Neural cell (in vitro differentiated cells): ENCODE measurements at regions not wholly inside any gene's neighbourhood (a gene's known extent, or its start where the extent isn't known, plus 50 kb on each side); places are given as distances from the start of the nearest gene placed in this dataset.

Source experiments
- H2AFZ ChIP-seq: fragments of 200-600, 300-800 bp; sonication (generic), shearing (Covaris generic); 2 replicates; pipeline ENCODE4 v1.6.0; 2014; ENCODE audit warnings: low read depth, mild to moderate bottlenecking, antibody characterized with exemption, low read length, moderate library complexity
- H3F3A ChIP-seq: fragments of 200-600 bp; shearing (Covaris generic); 2 replicates; pipeline ENCODE4 v1.6.1; 2016; ENCODE audit warnings: mild to moderate bottlenecking, moderate library complexity, mixed read lengths, antibody characterized with exemption, low read length; ENCODE audit not compliant: insufficient read depth, poor library complexity, severe bottlenecking
- H3K27ac ChIP-seq: fragments of 200-600, 300-800 bp; sonication (generic), shearing (Covaris generic); 2 replicates; pipeline ENCODE4 v1.5.1; 2014; ENCODE audit warnings: mild to moderate bottlenecking, low read length, moderate library complexity
- H3K27me3 ChIP-seq: fragments of 300-800, 200-600 bp; sonication (generic), shearing (Covaris generic); 2 replicates; pipeline ENCODE4 v1.6.0; 2014; ENCODE audit warnings: mild to moderate bottlenecking, low read depth, low read length, moderate library complexity; ENCODE audit not compliant: insufficient read depth
- H3K36me3 ChIP-seq: fragments of 300-800, 200-600 bp; sonication (generic), shearing (Covaris generic); 2 replicates; pipeline ENCODE4 v1.5.1; 2014; ENCODE audit warnings: mild to moderate bottlenecking, antibody characterized with exemption, low read length, moderate library complexity; ENCODE audit not compliant: insufficient read depth
- H3K4me2 ChIP-seq: fragments of 300-800, 200-600 bp; sonication (generic), shearing (Covaris generic); 2 replicates; pipeline ENCODE4 v1.6.0; 2014; ENCODE audit warnings: mild to moderate bottlenecking, low read length
- H3K4me3 ChIP-seq: fragments of 300-800, 200-600 bp; sonication (generic), shearing (Covaris generic); 2 replicates; pipeline ENCODE4 v1.5.1; 2014; ENCODE audit warnings: mild to moderate bottlenecking, low read length, moderate library complexity
- H3K79me2 ChIP-seq: fragments of 200-600 bp; shearing (Covaris generic); replicated peaks from 2 replicates; pipeline ENCODE4 v1.6.0; 2014; ENCODE audit warnings: mild to moderate bottlenecking, low read length, moderate library complexity; ENCODE audit not compliant: insufficient read depth
- H3K9ac ChIP-seq: fragments of 300-800, 200-600 bp; sonication (generic), shearing (Covaris generic); 2 replicates; pipeline ENCODE4 v1.6.1; 2016; ENCODE audit warnings: mild to moderate bottlenecking, low read length, mixed read lengths
- H3K9me2 ChIP-seq: fragments of 200-600 bp; shearing (Covaris generic); 2 replicates; pipeline ENCODE4 v1.6.1; 2016; ENCODE audit warnings: mild to moderate bottlenecking, low read length, mixed read lengths; ENCODE audit not compliant: insufficient read depth
- H3K9me3 ChIP-seq: fragments of 200-600, 300-800 bp; sonication (generic), shearing (Covaris generic); 2 replicates; pipeline ENCODE4 v1.6.1; 2016; ENCODE audit warnings: mild to moderate bottlenecking, mixed run types, low read length, moderate library complexity, mixed read lengths
- H4K20me1 ChIP-seq: fragments of 200-600 bp; shearing (Covaris generic); 2 replicates; pipeline ENCODE4 v1.6.1; 2016; ENCODE audit warnings: mild to moderate bottlenecking, mixed run types; ENCODE audit not compliant: insufficient read depth
- EP300 ChIP-seq: fragments of 450-650 bp; conservative IDR thresholded peaks from 2 replicates; pipeline ENCODE4 v1.6.1; 2014; ENCODE audit warnings: antibody characterized with exemption, mild to moderate bottlenecking, moderate library complexity; ENCODE audit not compliant: poor library complexity, severe bottlenecking
- EZH2 ChIP-seq: fragments of 200-600, 300-800 bp; shearing (Covaris generic), sonication (generic); IDR thresholded peaks from 2 replicates; pipeline ENCODE4 v1.6.1; 2014; ENCODE audit warnings: antibody characterized with exemption, low read length, borderline replicate concordance, mild to moderate bottlenecking; ENCODE audit not compliant: insufficient read depth, poor library complexity, severe bottlenecking
- MXI1 ChIP-seq: fragments of 450-650 bp; conservative IDR thresholded peaks from 2 replicates; pipeline ENCODE4 v1.6.1; 2014; ENCODE audit warnings: antibody characterized with exemption, mild to moderate bottlenecking; ENCODE audit not compliant: poor library complexity, severe bottlenecking
- POLR2AphosphoS5 ChIP-seq: IDR thresholded peaks from 2 replicates; pipeline ENCODE4 v1.6.1; 2012
- RAD21 ChIP-seq: fragments of 450-650 bp; conservative IDR thresholded peaks from 2 replicates; pipeline ENCODE4 v1.6.1; 2014; ENCODE audit warnings: antibody characterized with exemption, mild to moderate bottlenecking, moderate library complexity
- SMC3 ChIP-seq: fragments of 450-650 bp; conservative IDR thresholded peaks from 2 replicates; pipeline ENCODE4 v1.6.1; 2014; ENCODE audit warnings: antibody characterized with exemption, mild to moderate bottlenecking, moderate library complexity; ENCODE audit not compliant: poor library complexity
- TAF1 ChIP-seq: IDR thresholded peaks from 2 replicates; pipeline ENCODE4 v1.6.1; 2012; ENCODE audit warnings: low read depth
- TF ChIP-seq, protein P1 (sequence below): fragments of 450-650 bp; IDR thresholded peaks from 2 replicates; pipeline ENCODE4 v1.5.1; 2014; ENCODE audit warnings: antibody characterized with exemption, mild to moderate bottlenecking, moderate library complexity; ENCODE audit not compliant: poor library complexity, severe bottlenecking
- TF ChIP-seq, protein P2 (sequence below): IDR thresholded peaks from 2 replicates; pipeline ENCODE4 v1.6.1; 2012; ENCODE audit warnings: borderline replicate concordance

GRCh38 chr7:11298220-11298619 lies 324.5 kb downstream of the PHF14 start:
- no peaks in the 10 kb centered on the region for H3K9me2 ChIP-seq
- no peaks in the 10 kb centered on the region for H3K36me3 ChIP-seq
- no peak overlapping the region for H2AFZ ChIP-seq

GRCh38 chr7:11300241-11300640 lies 326.6 kb downstream of the PHF14 start:
- Histone ChIP-seq H3K4me2 (no peak overlapping the region), H2AFZ (no peak overlapping the region), H3K4me3 (no peak overlapping the region), H3K27me3 (no peaks in the 10 kb centered on the region), H3K79me2 (no peaks in the 10 kb centered on the region), H3K9me2 (no peaks in the 10 kb centered on the region), H3K27ac (no peak overlapping the region), H3K9ac (no peak overlapping the region), H3K9me3 (no peaks in the 10 kb centered on the region), H3F3A (no peaks in the 10 kb centered on the region), H4K20me1 (no peaks in the 10 kb centered on the region), H3K36me3 (no peaks in the 10 kb centered on the region)
- TF ChIP-seq SMC3, result no peak
- TF ChIP-seq, protein P1, sequence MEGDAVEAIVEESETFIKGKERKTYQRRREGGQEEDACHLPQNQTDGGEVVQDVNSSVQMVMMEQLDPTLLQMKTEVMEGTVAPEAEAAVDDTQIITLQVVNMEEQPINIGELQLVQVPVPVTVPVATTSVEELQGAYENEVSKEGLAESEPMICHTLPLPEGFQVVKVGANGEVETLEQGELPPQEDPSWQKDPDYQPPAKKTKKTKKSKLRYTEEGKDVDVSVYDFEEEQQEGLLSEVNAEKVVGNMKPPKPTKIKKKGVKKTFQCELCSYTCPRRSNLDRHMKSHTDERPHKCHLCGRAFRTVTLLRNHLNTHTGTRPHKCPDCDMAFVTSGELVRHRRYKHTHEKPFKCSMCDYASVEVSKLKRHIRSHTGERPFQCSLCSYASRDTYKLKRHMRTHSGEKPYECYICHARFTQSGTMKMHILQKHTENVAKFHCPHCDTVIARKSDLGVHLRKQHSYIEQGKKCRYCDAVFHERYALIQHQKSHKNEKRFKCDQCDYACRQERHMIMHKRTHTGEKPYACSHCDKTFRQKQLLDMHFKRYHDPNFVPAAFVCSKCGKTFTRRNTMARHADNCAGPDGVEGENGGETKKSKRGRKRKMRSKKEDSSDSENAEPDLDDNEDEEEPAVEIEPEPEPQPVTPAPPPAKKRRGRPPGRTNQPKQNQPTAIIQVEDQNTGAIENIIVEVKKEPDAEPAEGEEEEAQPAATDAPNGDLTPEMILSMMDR, result no peak
- no peak for TF ChIP-seq EP300
- TF ChIP-seq TAF1, result no peak
- TF ChIP-seq, protein P2, sequence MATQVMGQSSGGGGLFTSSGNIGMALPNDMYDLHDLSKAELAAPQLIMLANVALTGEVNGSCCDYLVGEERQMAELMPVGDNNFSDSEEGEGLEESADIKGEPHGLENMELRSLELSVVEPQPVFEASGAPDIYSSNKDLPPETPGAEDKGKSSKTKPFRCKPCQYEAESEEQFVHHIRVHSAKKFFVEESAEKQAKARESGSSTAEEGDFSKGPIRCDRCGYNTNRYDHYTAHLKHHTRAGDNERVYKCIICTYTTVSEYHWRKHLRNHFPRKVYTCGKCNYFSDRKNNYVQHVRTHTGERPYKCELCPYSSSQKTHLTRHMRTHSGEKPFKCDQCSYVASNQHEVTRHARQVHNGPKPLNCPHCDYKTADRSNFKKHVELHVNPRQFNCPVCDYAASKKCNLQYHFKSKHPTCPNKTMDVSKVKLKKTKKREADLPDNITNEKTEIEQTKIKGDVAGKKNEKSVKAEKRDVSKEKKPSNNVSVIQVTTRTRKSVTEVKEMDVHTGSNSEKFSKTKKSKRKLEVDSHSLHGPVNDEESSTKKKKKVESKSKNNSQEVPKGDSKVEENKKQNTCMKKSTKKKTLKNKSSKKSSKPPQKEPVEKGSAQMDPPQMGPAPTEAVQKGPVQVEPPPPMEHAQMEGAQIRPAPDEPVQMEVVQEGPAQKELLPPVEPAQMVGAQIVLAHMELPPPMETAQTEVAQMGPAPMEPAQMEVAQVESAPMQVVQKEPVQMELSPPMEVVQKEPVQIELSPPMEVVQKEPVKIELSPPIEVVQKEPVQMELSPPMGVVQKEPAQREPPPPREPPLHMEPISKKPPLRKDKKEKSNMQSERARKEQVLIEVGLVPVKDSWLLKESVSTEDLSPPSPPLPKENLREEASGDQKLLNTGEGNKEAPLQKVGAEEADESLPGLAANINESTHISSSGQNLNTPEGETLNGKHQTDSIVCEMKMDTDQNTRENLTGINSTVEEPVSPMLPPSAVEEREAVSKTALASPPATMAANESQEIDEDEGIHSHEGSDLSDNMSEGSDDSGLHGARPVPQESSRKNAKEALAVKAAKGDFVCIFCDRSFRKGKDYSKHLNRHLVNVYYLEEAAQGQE, result no peak
- no peak for TF ChIP-seq RAD21
- TF ChIP-seq POLR2AphosphoS5, result no peak
- TF ChIP-seq EZH2, result no peak
- no peak for TF ChIP-seq MXI1

More at GRCh38 chr7:11298220-11298619, 324.5 kb downstream of the PHF14 start:
- H3K9me3 ChIP-seq, result no peaks in the 10 kb centered on the region
- no peaks in the 10 kb centered on the region for H3K79me2 ChIP-seq
- H3K9ac ChIP-seq, result no peak overlapping the region
- H3K27me3 ChIP-seq, result no peaks in the 10 kb centered on the region
- TF ChIP-seq, protein P1, result no peak
- TF ChIP-seq EP300 (no peak), SMC3 (no peak), POLR2AphosphoS5 (no peak), EZH2 (no peak), RAD21 (no peak), MXI1 (no peak), TAF1 (no peak)
- TF ChIP-seq, protein P2, result no peak
- H4K20me1 ChIP-seq, result no peaks in the 10 kb centered on the region
- H3K4me2 ChIP-seq, result no peak overlapping the region
- H3F3A ChIP-seq, result no peaks in the 10 kb centered on the region
- no peak overlapping the region for H3K27ac ChIP-seq
- no peak overlapping the region for H3K4me3 ChIP-seq
